Stimulated activated CD8-positive, alpha-beta memory T cell treated with anti-CD3 and anti-CD28 coated beads, Interleukin-7, amount 100 ng/mL, for 24 hours (primary cell): ENCODE measurements at regions not wholly inside any gene's neighbourhood (a gene's known extent, or its start where the extent isn't known, plus 50 kb on each side); places are given as distances from the start of the nearest gene placed in this dataset.

Experiments used
- DNase-seq: peaks from one replicate; pipeline ENCODE4 v3.0.0-alpha.2; 2020; ENCODE audit warnings: low read depth

- no peak for DNase-seq
Observed at GRCh38 chr3:177745607-177746005, 548.3 kb upstream of the TBL1XR1 start.

- no peak for DNase-seq
Observed at GRCh38 chr3:177746337-177746933, 549.2 kb upstream of the TBL1XR1 start.

GRCh38 chr3:177749836-177750235 lies 552.6 kb upstream of the TBL1XR1 start:
- DNase-seq, result no peak

GRCh38 chr3:177750436-177750835 lies 553.2 kb upstream of the TBL1XR1 start:
- DNase-seq, result no peak

- no peak for DNase-seq
Observed at GRCh38 chr3:177751770-177752169, 554.5 kb upstream of the TBL1XR1 start.

GRCh38 chr3:177752831-177753230 lies 555.5 kb upstream of the TBL1XR1 start:
- DNase-seq, result no peak

GRCh38 chr3:177753451-177754155 lies 556.3 kb upstream of the TBL1XR1 start:
- DNase-seq, result no peak

- no peak for DNase-seq
Observed at GRCh38 chr3:177754508-177754921, 557.2 kb upstream of the TBL1XR1 start.

- DNase-seq, result no peak
Observed at GRCh38 chr3:177758126-177758525, 560.8 kb upstream of the TBL1XR1 start.

- DNase-seq, result no peak
Observed at GRCh38 chr3:177760803-177761202, 563.5 kb upstream of the TBL1XR1 start.

GRCh38 chr3:177764377-177764912 lies 567.2 kb upstream of the TBL1XR1 start:
- no peak for DNase-seq

GRCh38 chr3:177764933-177765332 lies 567.7 kb upstream of the TBL1XR1 start:
- DNase-seq, result no peak

GRCh38 chr3:177770383-177771230 lies 573.3 kb upstream of the TBL1XR1 start:
- no peak for DNase-seq

GRCh38 chr3:177771780-177772179 lies 574.5 kb upstream of the TBL1XR1 start:
- no peak for DNase-seq

GRCh38 chr3:177772908-177773557 lies 575.8 kb upstream of the TBL1XR1 start:
- DNase-seq, result no peak

GRCh38 chr3:177773717-177774116 lies 576.4 kb upstream of the TBL1XR1 start:
- DNase-seq, result no peak

- DNase-seq, result no peak
Observed at GRCh38 chr3:177776661-177777101, 579.4 kb upstream of the TBL1XR1 start.

- DNase-seq, result peak; percentile 4
Observed at GRCh38 chr3:177777699-177778098, 580.4 kb upstream of the TBL1XR1 start.

- no peak for DNase-seq
Observed at GRCh38 chr3:177778633-177779032, 581.4 kb upstream of the TBL1XR1 start.

GRCh38 chr3:177781686-177782161 lies 584.4 kb upstream of the TBL1XR1 start:
- no peak for DNase-seq

GRCh38 chr3:177783338-177783737 lies 586.1 kb upstream of the TBL1XR1 start:
- no peak for DNase-seq

- no peak for DNase-seq
Observed at GRCh38 chr3:177783767-177784166, 586.5 kb upstream of the TBL1XR1 start.
